ENCODE measurements at regions not wholly inside any gene's neighbourhood (a gene's known extent, or its start where the extent isn't known, plus 50 kb on each side); places are given as distances from the start of the nearest gene placed in this dataset.

- Mint-ChIP-seq H3K27me3 (ENCODE audit: unreplicated experiment) (no peaks in the 10 kb centered on the region), H3K36me3 (ENCODE audit: insufficient read depth, unreplicated experiment) (no peaks in the 10 kb centered on the region), H3K27ac (ENCODE audit: unreplicated experiment) (no peak overlapping the region), H3K4me3 (ENCODE audit: low read depth, unreplicated experiment) (no peak overlapping the region), H3K4me1 (ENCODE audit: low read depth, unreplicated experiment) (no peaks in the 10 kb centered on the region), H3K9me3 (ENCODE audit: low read depth, unreplicated experiment) (peaks cover 2% of the 10 kb centered on the region)
- intact Hi-C loops (cut with micrococcal nuclease; ENCODE audit: unreplicated experiment) = no loop called here
- DNase-seq = no peak
- BruUV-seq (replicated peaks) = no TSS peak
- CTCF ChIA-PET = no interaction called here
- no peak for TF ChIP-seq CTCF (IDR thresholded peaks at IDR 0.05; ENCODE audit: unreplicated experiment)
Observed at GRCh38 chr12:90257927-90258624, 549.4 kb upstream of the ATP2B1 start.

GRCh38 chr12:90254796-90255195 lies 546.2 kb upstream of the ATP2B1 start:
- Mint-ChIP-seq H3K4me3 (ENCODE audit: low read depth, unreplicated experiment) (no peak overlapping the region), H3K9me3 (ENCODE audit: low read depth, unreplicated experiment) (peaks cover 2% of the 10 kb centered on the region), H3K36me3 (ENCODE audit: insufficient read depth, unreplicated experiment) (no peaks in the 10 kb centered on the region), H3K27ac (ENCODE audit: unreplicated experiment) (no peak overlapping the region), H3K27me3 (ENCODE audit: unreplicated experiment) (no peaks in the 10 kb centered on the region), H3K4me1 (ENCODE audit: low read depth, unreplicated experiment) (no peaks in the 10 kb centered on the region)
- CTCF ChIA-PET = no interaction called here
- intact Hi-C loops (cut with micrococcal nuclease; ENCODE audit: unreplicated experiment) = no loop called here
- BruUV-seq (replicated peaks) = no TSS peak
- no peak for TF ChIP-seq CTCF (IDR thresholded peaks at IDR 0.05; ENCODE audit: unreplicated experiment)
- no peak for DNase-seq

- peaks cover 2% of the 10 kb centered on the region for H3K9me3 Mint-ChIP-seq (ENCODE audit: low read depth, unreplicated experiment)
- no peak overlapping the region for H3K4me3 Mint-ChIP-seq (ENCODE audit: low read depth, unreplicated experiment)
- no peaks in the 10 kb centered on the region for H3K36me3 Mint-ChIP-seq (ENCODE audit: insufficient read depth, unreplicated experiment)
- CTCF ChIA-PET = no interaction called here
- intact Hi-C loops (cut with micrococcal nuclease; ENCODE audit: unreplicated experiment) = no loop called here
- no peaks in the 10 kb centered on the region for H3K27me3 Mint-ChIP-seq (ENCODE audit: unreplicated experiment)
- H3K27ac Mint-ChIP-seq (ENCODE audit: unreplicated experiment) = no peak overlapping the region
- TF ChIP-seq CTCF (IDR thresholded peaks at IDR 0.05; ENCODE audit: unreplicated experiment) = no peak
- DNase-seq = peak; percentile 49
- H3K4me1 Mint-ChIP-seq (ENCODE audit: low read depth, unreplicated experiment) = no peaks in the 10 kb centered on the region
- BruUV-seq (replicated peaks) = no TSS peak
Observed at GRCh38 chr12:90253674-90254181, 545.1 kb upstream of the ATP2B1 start.

- no peaks in the 10 kb centered on the region for H3K27me3 Mint-ChIP-seq (ENCODE audit: unreplicated experiment)
- no peak overlapping the region for H3K27ac Mint-ChIP-seq (ENCODE audit: unreplicated experiment)
- no TSS peak for BruUV-seq (replicated peaks)
- no peaks in the 10 kb centered on the region for H3K36me3 Mint-ChIP-seq (ENCODE audit: insufficient read depth, unreplicated experiment)
- CTCF ChIA-PET = no interaction called here
- H3K4me1 Mint-ChIP-seq (ENCODE audit: low read depth, unreplicated experiment) = no peaks in the 10 kb centered on the region
- peaks cover 6% of the 10 kb centered on the region for H3K9me3 Mint-ChIP-seq (ENCODE audit: low read depth, unreplicated experiment)
- DNase-seq = no peak
- no peak for TF ChIP-seq CTCF (IDR thresholded peaks at IDR 0.05; ENCODE audit: unreplicated experiment)
- no peak overlapping the region for H3K4me3 Mint-ChIP-seq (ENCODE audit: low read depth, unreplicated experiment)
- intact Hi-C loops (cut with micrococcal nuclease; ENCODE audit: unreplicated experiment) = no loop called here
Observed at GRCh38 chr12:90253136-90253535, 544.5 kb upstream of the ATP2B1 start.
